GM21529 (cell line): ENCODE measurements at regions not wholly inside any gene's neighbourhood (a gene's known extent, or its start where the extent isn't known, plus 50 kb on each side); places are given as distances from the start of the nearest gene placed in this dataset.

Experiments
- ATAC-seq: cut with Tn5 transposase; IDR thresholded peaks from one replicate; pipeline ENCODE4 v1.9.1; 2021; ENCODE audit not compliant: unreplicated experiment

DNA sequence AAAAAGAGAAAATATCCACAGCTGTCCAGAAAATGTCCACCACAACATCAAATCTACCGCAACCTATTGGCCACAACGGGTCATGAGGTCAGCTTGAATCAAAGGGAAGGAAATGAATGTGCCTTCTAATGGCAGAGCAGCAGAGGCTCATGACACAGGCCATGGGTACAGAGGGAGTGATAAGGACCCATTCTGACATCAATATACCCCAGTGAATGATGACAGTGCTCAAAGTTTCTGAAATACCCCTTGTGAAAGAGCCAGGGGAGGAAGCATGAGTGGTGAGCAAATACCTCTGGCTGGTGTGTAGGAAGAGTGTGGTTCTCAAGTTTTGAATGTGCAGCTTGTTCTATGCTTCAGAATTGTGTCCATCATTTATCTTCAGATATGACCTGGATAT is 348.2 kb downstream of the IRX1 start:
- no peak for ATAC-seq

DNA sequence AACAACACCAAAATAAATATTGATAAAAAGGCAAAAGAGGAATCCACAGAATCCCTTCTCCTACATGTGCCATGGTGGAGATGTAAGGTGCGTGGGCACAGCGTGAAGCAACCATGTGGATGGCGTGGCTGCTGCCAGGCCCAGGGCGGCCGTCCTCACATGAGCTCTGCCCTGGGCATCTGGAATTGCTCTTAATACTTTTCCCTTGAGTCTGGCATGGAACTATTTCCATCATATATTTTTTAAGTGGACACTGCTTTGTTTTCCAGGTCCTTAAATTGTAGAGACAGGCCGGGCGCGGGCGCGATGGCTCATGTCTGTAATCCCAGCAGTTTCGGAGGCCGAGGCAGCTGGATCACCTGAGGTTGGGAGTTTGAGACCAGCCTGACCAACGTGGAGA is 349.3 kb downstream of the IRX1 start:
- ATAC-seq = no peak

- no peak for ATAC-seq
These were observed 353.2 kb downstream of the IRX1 start for GRCh38 chr5:3948838-3949237.

DNA sequence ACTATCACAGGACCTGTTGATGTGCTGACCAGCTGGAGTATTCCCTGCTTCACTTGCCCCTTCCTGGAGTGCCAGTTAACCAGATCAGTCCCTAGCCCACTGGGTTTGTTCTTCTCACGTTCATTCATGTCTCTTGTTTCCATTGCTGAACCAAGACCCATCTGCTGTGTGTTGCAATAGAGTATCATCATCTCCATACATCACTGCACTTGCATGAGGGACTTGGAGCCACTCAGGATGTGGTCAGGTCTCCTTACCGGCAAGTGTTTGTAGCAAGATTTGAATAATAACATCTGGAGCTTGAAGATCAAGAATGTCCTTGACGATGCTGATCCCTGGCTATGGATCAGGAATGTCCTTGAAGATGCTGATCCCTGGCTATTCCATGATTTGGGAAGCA is 358.6 kb downstream of the IRX1 start:
- ATAC-seq = no peak

DNA sequence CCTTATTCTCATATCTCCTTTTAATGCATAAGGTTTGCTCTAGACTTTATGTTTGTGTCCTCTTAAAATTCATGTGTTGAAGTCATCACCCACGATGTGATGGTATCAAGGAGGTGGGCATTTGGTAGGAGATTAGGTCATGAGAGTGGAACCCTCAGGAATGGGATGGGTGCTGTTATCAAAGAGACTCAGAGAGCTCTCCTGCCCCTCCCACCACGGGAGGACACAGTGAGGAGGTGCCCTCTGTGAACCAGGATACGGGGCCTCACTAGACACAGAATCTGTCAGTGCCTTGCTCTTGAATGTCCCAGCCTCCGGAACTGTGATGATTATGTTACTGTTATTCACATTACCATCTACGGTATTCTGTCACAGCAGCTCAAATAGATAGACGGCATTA is 359.0 kb downstream of the IRX1 start:
- no peak for ATAC-seq

DNA sequence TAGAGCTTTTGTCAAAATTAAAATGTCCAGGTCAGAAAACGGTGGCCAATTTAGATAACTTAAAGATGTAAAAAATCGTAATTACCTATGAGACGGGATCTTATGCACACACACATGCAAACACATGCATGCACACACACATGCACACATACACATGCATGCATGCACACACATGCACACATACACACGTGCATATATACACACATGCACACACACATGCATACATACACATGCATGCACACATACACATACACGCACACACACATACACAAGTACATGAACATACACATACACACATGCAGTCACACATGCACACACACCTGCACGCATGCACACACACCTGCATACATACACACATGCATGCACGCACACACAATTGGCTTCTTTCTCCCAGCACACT is 362.0 kb downstream of the IRX1 start:
- ATAC-seq = no peak

- ATAC-seq = no peak
These were observed 362.8 kb downstream of the IRX1 start for GRCh38 chr5:3958389-3958788.

- ATAC-seq = no peak
These were observed 366.5 kb downstream of the IRX1 start for GRCh38 chr5:3962113-3962512.

DNA sequence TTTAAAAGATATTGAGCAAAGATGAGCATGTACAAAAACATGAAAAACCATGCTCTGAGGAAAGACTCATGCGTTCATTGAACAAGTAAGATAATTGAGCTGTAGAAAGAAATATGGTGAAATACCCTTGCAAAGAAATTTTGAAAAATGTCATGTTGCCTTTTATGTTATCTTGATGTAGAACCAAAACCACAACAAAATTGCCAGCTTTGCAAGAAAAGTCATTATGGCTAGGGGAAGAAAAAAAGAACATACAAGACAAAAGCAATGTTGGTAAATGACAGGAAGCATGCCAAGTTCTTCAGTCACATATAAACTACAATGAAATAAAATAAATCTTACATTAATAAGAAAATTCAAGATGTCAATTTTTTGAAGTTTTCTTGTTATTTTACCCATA is 368.0 kb downstream of the IRX1 start:
- no peak for ATAC-seq

GRCh38 chr5:3980156-3980555 is 384.5 kb downstream of the IRX1 start:
- no peak for ATAC-seq

DNA sequence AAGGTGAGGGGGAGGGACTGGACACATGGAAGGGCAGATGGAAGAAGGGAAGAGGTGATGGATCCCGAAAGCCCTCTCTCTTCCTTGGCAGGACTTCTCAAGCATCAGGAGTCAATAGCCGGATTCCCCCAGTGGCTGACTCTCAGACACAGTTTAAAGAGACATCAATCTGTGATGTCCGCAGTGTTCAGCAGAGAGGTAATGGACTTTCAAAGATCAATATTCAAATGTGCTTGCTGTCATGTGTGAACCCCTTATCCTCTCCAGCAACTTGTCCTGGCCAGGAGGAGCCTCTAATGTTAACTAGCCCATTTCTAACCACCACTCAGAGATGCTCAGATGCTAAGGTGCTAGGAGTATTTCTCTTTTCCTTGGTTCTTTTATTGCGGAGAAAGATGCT is 392.2 kb downstream of the IRX1 start:
- no peak for ATAC-seq

GRCh38 chr5:3993856-3994473 is 398.3 kb downstream of the IRX1 start:
- no peak for ATAC-seq

DNA sequence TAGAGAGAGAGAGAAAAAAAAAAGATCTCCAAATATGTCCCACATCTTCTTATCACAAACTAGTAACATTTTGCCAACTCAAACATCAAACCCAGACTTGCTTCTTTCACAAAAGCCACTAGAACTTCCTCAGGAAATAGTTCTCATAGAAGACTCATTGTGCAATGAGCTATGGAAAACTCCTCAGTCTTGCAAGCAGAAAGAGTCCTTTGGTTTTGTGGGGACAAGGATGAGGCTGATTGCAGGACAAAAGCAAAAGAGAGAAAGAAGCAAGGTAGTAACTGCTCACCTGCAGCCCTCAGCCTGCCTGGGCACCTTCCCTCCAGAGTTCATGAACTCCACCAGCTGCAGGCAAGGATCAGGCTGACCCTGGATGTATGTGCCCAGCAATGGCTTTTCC is 399.0 kb downstream of the IRX1 start:
- no peak for ATAC-seq

GRCh38 chr5:3995954-3996619 is 400.5 kb downstream of the IRX1 start:
- ATAC-seq = no peak

DNA sequence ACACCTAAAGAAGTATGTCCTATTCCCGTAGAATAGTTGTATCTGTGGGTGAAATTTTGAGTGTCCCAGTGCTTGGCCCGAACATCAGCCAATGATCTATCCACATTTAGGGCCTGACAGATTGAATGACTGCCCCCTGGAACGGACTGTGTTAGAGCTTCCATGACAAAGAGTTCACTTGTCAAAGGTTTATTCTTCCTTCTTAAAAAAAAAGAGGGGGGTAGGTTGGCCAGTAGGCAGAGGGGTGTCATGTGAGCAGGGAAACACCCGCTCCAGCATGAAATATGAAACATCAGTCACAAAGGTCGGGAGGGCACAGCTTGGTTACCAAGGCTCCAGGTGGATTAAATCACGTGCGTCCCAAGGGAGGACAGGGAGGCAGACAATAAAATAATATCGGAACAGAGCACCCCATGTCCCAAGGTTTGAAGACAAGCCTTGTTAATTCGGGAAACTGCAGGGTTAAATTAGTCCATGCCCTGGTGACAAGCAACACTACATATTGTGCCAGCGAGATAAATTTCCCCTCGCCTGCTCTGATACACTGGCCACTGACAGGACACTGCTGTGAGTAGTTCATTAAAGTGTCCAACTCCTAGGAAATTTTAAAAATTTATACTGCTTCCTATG is 401.2 kb downstream of the IRX1 start:
- no peak for ATAC-seq

GRCh38 chr5:3997670-3998069 is 402.0 kb downstream of the IRX1 start:
- no peak for ATAC-seq

- no peak for ATAC-seq
These were observed 404.3 kb downstream of the IRX1 start for GRCh38 chr5:3999929-4000328.

DNA sequence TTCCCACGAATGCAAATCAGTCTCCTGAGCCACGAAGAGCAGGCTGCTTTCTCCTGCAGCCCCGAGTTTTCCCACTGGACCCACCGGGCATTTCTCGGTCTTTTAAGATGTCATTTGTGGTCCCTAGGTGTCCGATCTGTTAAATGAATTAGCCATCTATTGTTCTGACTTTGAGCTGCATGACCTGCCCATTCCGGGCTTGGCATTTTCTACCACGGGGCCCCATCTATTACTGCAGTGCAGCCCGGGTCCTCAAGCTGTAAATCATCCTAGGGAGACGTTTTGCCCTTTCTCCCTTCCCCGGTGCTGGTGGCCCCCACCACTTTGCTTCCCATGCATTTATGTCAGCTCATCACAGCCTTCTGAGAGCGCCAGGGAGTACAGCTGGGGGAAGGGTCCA is 405.4 kb downstream of the IRX1 start:
- ATAC-seq = no peak

- ATAC-seq = no peak
These were observed 406.3 kb downstream of the IRX1 start for GRCh38 chr5:4001758-4002533.

DNA sequence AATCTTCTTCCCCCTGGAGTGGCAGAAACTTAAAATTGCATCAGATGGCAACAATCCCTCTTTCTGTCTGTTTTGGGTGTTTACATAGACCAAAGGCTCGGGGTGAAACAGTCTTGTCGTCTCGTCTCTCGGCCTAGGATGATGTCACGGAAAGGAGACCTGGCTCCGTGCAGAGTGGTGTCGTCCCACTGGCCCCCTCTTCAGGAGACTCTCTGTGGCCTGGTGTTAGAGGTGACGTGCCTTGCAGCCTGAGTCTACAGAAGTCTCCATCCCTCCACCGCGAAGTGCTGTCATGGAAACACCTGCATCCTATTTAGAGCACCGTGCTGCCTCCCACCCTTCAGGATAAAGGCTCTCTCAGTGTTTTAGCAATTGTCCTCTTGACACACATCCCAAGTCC is 409.7 kb downstream of the IRX1 start:
- no peak for ATAC-seq

DNA sequence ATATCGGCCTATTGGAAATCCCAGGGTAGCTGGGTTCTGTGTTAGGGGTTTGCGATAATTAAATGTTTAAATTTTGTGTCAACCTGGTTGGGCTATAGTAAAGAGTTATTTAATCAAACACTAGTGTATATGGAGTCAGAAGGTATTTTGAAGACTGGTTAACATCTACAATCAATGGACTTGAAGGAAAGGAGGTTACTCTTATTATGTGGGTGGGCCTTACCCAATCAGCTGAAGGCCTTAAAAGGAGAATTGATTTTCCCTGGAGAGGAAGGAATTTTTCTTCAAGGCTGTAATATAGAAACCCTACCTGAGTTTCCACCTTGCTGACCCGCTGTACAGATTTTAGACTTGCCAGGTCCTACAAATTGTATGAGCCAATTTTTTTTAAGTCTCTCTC is 411.4 kb downstream of the IRX1 start:
- no peak for ATAC-seq

DNA sequence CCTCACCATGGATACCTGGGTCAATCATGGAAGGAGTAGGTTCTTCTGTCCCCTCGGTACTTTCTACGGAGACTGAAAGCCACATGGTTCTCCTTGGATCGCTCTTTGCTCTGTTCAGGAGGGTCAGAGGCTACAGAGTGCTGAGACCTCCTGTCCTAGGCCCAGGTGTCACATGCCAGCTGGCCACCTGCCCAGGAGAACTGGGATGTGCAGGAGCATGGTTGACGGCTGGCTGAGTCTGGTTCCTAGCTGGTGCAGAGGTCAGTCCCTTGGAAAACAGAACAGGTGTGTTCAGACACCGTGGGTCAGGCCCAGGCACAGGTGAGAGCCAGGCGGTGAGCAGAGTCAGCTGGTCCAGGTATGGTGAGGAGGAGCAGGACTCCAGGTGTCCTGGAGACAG is 416.3 kb downstream of the IRX1 start:
- no peak for ATAC-seq
